ENCODE measurements at regions not wholly inside any gene's neighbourhood (a gene's known extent, or its start where the extent isn't known, plus 50 kb on each side); places are given as distances from the start of the nearest gene placed in this dataset.

DNA sequence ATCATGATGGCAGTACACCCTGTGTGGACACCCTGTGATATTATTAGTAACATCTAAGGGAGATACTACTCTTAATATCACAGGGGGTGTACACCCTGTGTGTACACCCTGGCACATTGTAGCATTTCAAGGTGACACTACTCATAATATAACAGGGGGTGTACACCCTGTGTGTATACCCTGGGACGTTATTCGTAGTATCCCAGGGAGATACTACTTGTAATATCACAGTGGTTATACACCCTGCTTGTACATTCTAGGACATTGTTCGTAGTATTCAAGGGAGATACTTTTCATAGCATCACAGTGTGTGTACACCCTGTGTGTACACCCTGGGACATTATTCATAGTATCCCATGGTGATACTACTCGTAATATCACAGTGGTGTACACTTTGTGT is 67.4 kb upstream of the CNIH3 start:
- TF ChIP-seq POLR2A (IDR thresholded peaks at IDR 0.05): no peak
- TF ChIP-seq, protein P1, sequence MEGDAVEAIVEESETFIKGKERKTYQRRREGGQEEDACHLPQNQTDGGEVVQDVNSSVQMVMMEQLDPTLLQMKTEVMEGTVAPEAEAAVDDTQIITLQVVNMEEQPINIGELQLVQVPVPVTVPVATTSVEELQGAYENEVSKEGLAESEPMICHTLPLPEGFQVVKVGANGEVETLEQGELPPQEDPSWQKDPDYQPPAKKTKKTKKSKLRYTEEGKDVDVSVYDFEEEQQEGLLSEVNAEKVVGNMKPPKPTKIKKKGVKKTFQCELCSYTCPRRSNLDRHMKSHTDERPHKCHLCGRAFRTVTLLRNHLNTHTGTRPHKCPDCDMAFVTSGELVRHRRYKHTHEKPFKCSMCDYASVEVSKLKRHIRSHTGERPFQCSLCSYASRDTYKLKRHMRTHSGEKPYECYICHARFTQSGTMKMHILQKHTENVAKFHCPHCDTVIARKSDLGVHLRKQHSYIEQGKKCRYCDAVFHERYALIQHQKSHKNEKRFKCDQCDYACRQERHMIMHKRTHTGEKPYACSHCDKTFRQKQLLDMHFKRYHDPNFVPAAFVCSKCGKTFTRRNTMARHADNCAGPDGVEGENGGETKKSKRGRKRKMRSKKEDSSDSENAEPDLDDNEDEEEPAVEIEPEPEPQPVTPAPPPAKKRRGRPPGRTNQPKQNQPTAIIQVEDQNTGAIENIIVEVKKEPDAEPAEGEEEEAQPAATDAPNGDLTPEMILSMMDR (IDR thresholded peaks at IDR 0.05): no peak
